H1 (cell line): ENCODE measurements at regions not wholly inside any gene's neighbourhood (a gene's known extent, or its start where the extent isn't known, plus 50 kb on each side); places are given as distances from the start of the nearest gene placed in this dataset.
A peak's percentile ranks its signal among the peaks of the same experiment; 100 is the strongest.

Experiments used
- CTCF ChIA-PET: fragments of 300-600 bp; sonication (Branson Sonifier 250); formaldehyde crosslinking; loops from one replicate; lab custom pipeline; 2021; ENCODE audit not compliant: partially characterized antibody; lab: Charles Lee
- POLR2A ChIA-PET: fragments of 300-600 bp; sonication (Branson Sonifier 250); formaldehyde crosslinking; loops from one replicate; lab custom pipeline; 2021; ENCODE audit warnings: inconsistent platforms; ENCODE audit not compliant: partially characterized antibody; lab: Charles Lee
- DNase-seq, 2 experiments: peaks; one replicate each; pipeline versions ENCODE4 v3.0.0 to v3.0.0-alpha.2; 2010 to 2022; ENCODE audit warnings: low spot score in 2 of 2, low read depth in 1 of 2, mixed read lengths in 1 of 2
- FAIRE-seq: peaks from 2 replicates; lab custom pipeline; 2011; peaks lifted over from hg19 to GRCh38; lab: Jason Lieb, UNC
- H2AFZ ChIP-seq: 2 replicates; pipeline ENCODE4 v1.8.1; 2012; ENCODE audit warnings: low read length, inconsistent platforms
- H2AK5ac ChIP-seq: 2 replicates; pipeline ENCODE4 v1.6.1; 2013; ENCODE audit warnings: low read depth, low read length
- H2BK120ac ChIP-seq: replicated peaks from 2 replicates; pipeline ENCODE3; 2013; ENCODE audit warnings: low read depth, low read length, inconsistent platforms
- H2BK12ac ChIP-seq: 2 replicates; pipeline ENCODE4 v1.6.1; 2013; ENCODE audit warnings: low read depth, low read length
- H2BK15ac ChIP-seq: 2 replicates; pipeline ENCODE4 v1.6.1; 2013; ENCODE audit warnings: low read length
- H2BK20ac ChIP-seq: 2 replicates; pipeline ENCODE4 v1.6.1; 2013; ENCODE audit warnings: low read length
- H2BK5ac ChIP-seq: 2 replicates; pipeline ENCODE4 v1.6.1; 2013; ENCODE audit warnings: low read depth, low read length
- H3K14ac ChIP-seq: 2 replicates; pipeline ENCODE4 v1.6.1; 2013; ENCODE audit warnings: inconsistent platforms; ENCODE audit not compliant: insufficient read length
- H3K18ac ChIP-seq: 2 replicates; pipeline ENCODE4 v1.6.1; 2013; ENCODE audit warnings: low read length; ENCODE audit errors: extremely low read depth
- H3K23ac ChIP-seq: 2 replicates; pipeline ENCODE4 v1.6.1; 2013; ENCODE audit warnings: inconsistent platforms; ENCODE audit not compliant: insufficient read length
- H3K23me2 ChIP-seq: 2 replicates; pipeline ENCODE4 v1.6.1; 2013; ENCODE audit warnings: low read depth, low read length
- H3K27ac ChIP-seq: 2 replicates; pipeline ENCODE4 v1.6.1; 2011; ENCODE audit warnings: low read depth, low read length, inconsistent platforms
- H3K27me3 ChIP-seq, 4 experiments: replicated peaks in 1 of 4; 1 replicate in 1 of 4; 2 replicates in 3 of 4; pipeline versions ENCODE4 v1.6.1 to v1.8.1; 2011 to 2013; ENCODE audit warnings: low read length in 3 of 4, mild to moderate bottlenecking in 3 of 4, inconsistent platforms in 2 of 4, mixed read lengths in 2 of 4, moderate library complexity in 1 of 4; ENCODE audit not compliant: control insufficient read depth in 3 of 4, insufficient read depth in 3 of 4; ENCODE audit errors: extremely low read depth in 1 of 4
- H3K36me3 ChIP-seq, 4 experiments: 2 replicates each; pipeline versions ENCODE4 v1.6.1 to v1.8.1; 2011 to 2013; ENCODE audit warnings: mild to moderate bottlenecking in 4 of 4, low read length in 3 of 4, moderate library complexity in 2 of 4, control low read depth in 1 of 4, inconsistent platforms in 1 of 4; ENCODE audit not compliant: insufficient read depth in 4 of 4, control insufficient read depth in 2 of 4
- H3K4ac ChIP-seq: replicated peaks from 2 replicates; pipeline ENCODE3; 2013; ENCODE audit warnings: low read length, low read depth, mixed read lengths, inconsistent platforms; ENCODE audit not compliant: insufficient read length
- H3K4me1 ChIP-seq, 4 experiments: replicated peaks in 1 of 4; 1 replicate in 1 of 4; 2 replicates in 3 of 4; pipeline versions ENCODE4 v1.6.1 to v1.8.1; 2011 to 2013; ENCODE audit warnings: low read length in 3 of 4, inconsistent platforms in 2 of 4, mixed read lengths in 1 of 4; ENCODE audit not compliant: insufficient read depth in 4 of 4, control insufficient read depth in 3 of 4
- H3K4me2 ChIP-seq, 2 experiments: 2 replicates each; pipeline versions ENCODE4 v1.6.1 to v1.8.1; 2011 to 2013; ENCODE audit warnings: low read depth in 2 of 2, low read length in 2 of 2, control low read depth in 1 of 2, inconsistent platforms in 1 of 2, mild to moderate bottlenecking in 1 of 2; ENCODE audit not compliant: insufficient read depth in 1 of 2
- H3K4me3 ChIP-seq, 4 experiments: fragments of 200-600, 300-600 bp in 1 of 4; sonication (generic), shearing (Covaris generic), sonication (Bioruptor Twin) in 1 of 4; 2 replicates each; pipeline versions ENCODE4 v1.5.1 to v1.8.1; 2011 to 2016; ENCODE audit warnings: low read length in 4 of 4, low read depth in 3 of 4, control low read depth in 2 of 4, inconsistent platforms in 2 of 4, mild to moderate bottlenecking in 2 of 4, mixed read lengths in 1 of 4, moderate library complexity in 1 of 4; ENCODE audit not compliant: insufficient read depth in 2 of 4; ENCODE audit errors: extremely low read depth in 1 of 4
- H3K56ac ChIP-seq: replicated peaks from 2 replicates; pipeline ENCODE3; 2013; ENCODE audit warnings: low read depth, mild to moderate bottlenecking, mixed read lengths, low read length, inconsistent platforms; ENCODE audit not compliant: insufficient read length
- H3K79me1 ChIP-seq: 2 replicates; pipeline ENCODE4 v1.6.1; 2013; ENCODE audit warnings: low read depth, low read length, control low read depth
- H3K79me2 ChIP-seq, 2 experiments: 2 replicates each; pipeline versions ENCODE4 v1.6.1 to v1.8.1; 2012 to 2013; ENCODE audit warnings: low read length in 2 of 2, mild to moderate bottlenecking in 2 of 2, inconsistent platforms in 1 of 2; ENCODE audit not compliant: insufficient read depth in 2 of 2, control insufficient read depth in 1 of 2
- H3K9ac ChIP-seq, 4 experiments: replicated peaks in 1 of 4; 1 replicate in 1 of 4; 2 replicates in 3 of 4; pipeline versions ENCODE4 v1.6.1 to v1.8.1; 2011 to 2013; ENCODE audit warnings: low read depth in 3 of 4, low read length in 3 of 4, control low read depth in 2 of 4, mild to moderate bottlenecking in 2 of 4, moderate library complexity in 2 of 4, inconsistent platforms in 1 of 4; ENCODE audit errors: extremely low read depth in 1 of 4
- H3K9me3 ChIP-seq, 2 experiments: 2 replicates each; pipeline versions ENCODE4 v1.6.1 to v1.8.1; 2012 to 2013; ENCODE audit warnings: mild to moderate bottlenecking in 2 of 2, moderate library complexity in 2 of 2, control low read depth in 1 of 2, inconsistent platforms in 1 of 2, low read depth in 1 of 2, low read length in 1 of 2, mixed read lengths in 1 of 2; ENCODE audit not compliant: insufficient read depth in 2 of 2
- H4K20me1 ChIP-seq, 2 experiments: replicated peaks in 1 of 2; 2 replicates each; pipeline versions ENCODE3 to v1.8.1; 2011 to 2013; ENCODE audit warnings: inconsistent platforms in 2 of 2, low read length in 2 of 2, mild to moderate bottlenecking in 1 of 2; ENCODE audit not compliant: insufficient read depth in 2 of 2, control insufficient read depth in 1 of 2
- H4K5ac ChIP-seq: 2 replicates; pipeline ENCODE4 v1.6.1; 2013; ENCODE audit warnings: low read length, low read depth, mixed read lengths, inconsistent platforms; ENCODE audit not compliant: insufficient read length
- H4K8ac ChIP-seq: 2 replicates; pipeline ENCODE4 v1.8.0; 2013; ENCODE audit warnings: mild to moderate bottlenecking, moderate library complexity, low read length, inconsistent platforms; ENCODE audit not compliant: insufficient read depth; ENCODE audit errors: extremely low read depth
- H4K91ac ChIP-seq: replicated peaks from 2 replicates; pipeline ENCODE3; 2013; ENCODE audit warnings: low read length, mixed read lengths, inconsistent platforms; ENCODE audit not compliant: insufficient read length
- CBX8 ChIP-seq: fragments of 300-800, 300-1000 bp; sonication (generic); IDR thresholded peaks from 2 replicates; pipeline ENCODE4 v1.7.1; 2016; ENCODE audit warnings: low read depth, low read length, borderline replicate concordance
- EGR1 ChIP-seq: IDR thresholded peaks from 2 replicates; pipeline ENCODE4 v1.6.1; 2011; ENCODE audit warnings: low read depth, low read length, borderline replicate concordance
- HDAC6 ChIP-seq: IDR thresholded peaks from one replicate; pipeline ENCODE4 v1.7.1; 2012; ENCODE audit warnings: low read depth, mild to moderate bottlenecking, inconsistent platforms, low read length, moderate library complexity
- JUN ChIP-seq: IDR thresholded peaks from 2 replicates; pipeline ENCODE4 v1.6.1; 2011; ENCODE audit warnings: low read depth, mild to moderate bottlenecking, improper control_type of control experiment, low read length
- RXRA ChIP-seq: IDR thresholded peaks from 2 replicates; pipeline ENCODE4 v1.6.1; 2011; ENCODE audit warnings: low read depth, mild to moderate bottlenecking, low read length, moderate library complexity; ENCODE audit not compliant: insufficient read depth
- SIN3A ChIP-seq, 2 experiments: IDR thresholded peaks in 1 of 2; conservative IDR thresholded peaks in 1 of 2; 2 replicates each; pipeline ENCODE4 v1.6.1; 2011 to 2012; ENCODE audit warnings: low read length in 2 of 2, improper control_type of control experiment in 1 of 2, low read depth in 1 of 2, mild to moderate bottlenecking in 1 of 2
- SP4 ChIP-seq: IDR thresholded peaks from 2 replicates; pipeline ENCODE4 v1.6.1; 2012; ENCODE audit warnings: low read length, inconsistent platforms
- SRF ChIP-seq: IDR thresholded peaks from 2 replicates; pipeline ENCODE4 v1.6.1; 2011; ENCODE audit warnings: mild to moderate bottlenecking, low read depth, low read length, moderate library complexity
- SUZ12 ChIP-seq: fragments of 200-600 bp; sonication (generic); IDR thresholded peaks from 2 replicates; pipeline ENCODE4 v1.6.1; 2012; ENCODE audit warnings: mild to moderate bottlenecking, inconsistent platforms, low read length, moderate library complexity, mixed read lengths
- TCF12 ChIP-seq: IDR thresholded peaks from 2 replicates; pipeline ENCODE4 v1.6.1; 2011; ENCODE audit warnings: low read depth, mild to moderate bottlenecking, low read length
- ZNF274 ChIP-seq: IDR thresholded peaks from 2 replicates; pipeline ENCODE4 v1.7.0; 2012; ENCODE audit warnings: low read length, borderline replicate concordance; ENCODE audit errors: extremely low read depth
- WGBS, 2 experiments: shearing (Covaris generic) in 1 of 2; methylation state at CpG; one replicate each; pipeline versions ENCODE4 v1.1.6 to v1.1.7; 2013 to 2015; ENCODE audit warnings: low lambda C conversion rate in 2 of 2, mixed read lengths in 2 of 2, inconsistent platforms in 1 of 2, low coverage in 1 of 2, missing lambda C conversion rate in 1 of 2; ENCODE audit not compliant: insufficient replicate concordance in 2 of 2, insufficient coverage in 1 of 2, insufficient read length in 1 of 2; ENCODE audit errors: extremely low coverage in 1 of 2, missing lambda C conversion rate in 1 of 2; 5-methylcytosine and 5-hydroxymethylcytosine counted together

DNA sequence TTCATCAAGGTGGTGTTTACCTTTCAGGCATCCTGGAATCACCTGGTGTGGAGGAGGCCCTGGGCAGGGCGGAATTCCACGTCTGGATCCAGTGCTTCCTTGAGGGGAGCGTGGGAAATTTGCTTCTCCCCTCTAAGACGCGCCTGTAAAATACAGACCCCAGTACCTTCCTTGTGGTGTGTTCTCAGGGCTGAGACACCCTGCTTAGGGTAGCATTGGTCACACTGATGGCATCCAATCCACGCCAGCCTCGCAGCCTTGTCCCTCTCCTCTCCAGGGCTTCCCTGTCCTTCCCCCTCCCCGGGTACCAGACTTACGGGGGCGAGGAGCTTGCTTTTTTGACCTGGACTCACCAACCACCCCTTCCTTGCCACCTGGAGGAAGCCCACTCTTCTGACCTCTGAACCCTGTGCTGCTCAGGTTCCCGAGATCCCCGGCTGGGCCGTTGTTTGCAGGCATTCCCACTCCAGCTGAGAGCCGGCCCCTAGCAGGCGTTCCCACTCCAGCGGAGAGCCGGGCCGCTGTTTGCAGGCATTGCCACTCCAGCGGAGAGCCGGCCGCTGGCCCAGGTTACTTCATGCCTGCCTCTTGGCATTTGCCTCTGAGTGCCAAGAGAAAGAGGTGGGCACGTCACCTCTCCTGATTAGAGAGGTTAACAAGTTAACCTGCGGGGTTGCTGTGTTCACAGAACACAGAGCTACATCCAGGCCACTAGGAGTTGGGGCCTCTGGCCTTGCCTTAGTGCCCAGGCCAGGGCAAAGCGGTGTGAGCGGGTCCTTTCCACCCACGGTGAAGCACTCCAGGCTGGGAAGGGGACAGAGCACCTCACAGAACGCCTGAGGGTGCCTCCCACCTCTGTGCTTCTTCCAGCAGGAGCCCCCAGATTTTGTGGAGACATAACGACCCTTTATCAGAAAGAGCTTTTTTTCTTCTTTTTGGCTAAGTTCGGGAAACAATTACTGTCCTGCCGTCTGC lies 254.0 kb upstream of the PPP2R2D start:
- WGBS, 2 experiments: 93% methylated on average over 29 of the region's 30 CpGs; no CpG with 5 or more reads in 1 of the 2 experiments
- no peak overlapping the region for H4K5ac ChIP-seq
- H3K79me1 ChIP-seq: no peaks in the 10 kb centered on the region
- H3K18ac ChIP-seq: no peak overlapping the region; the same call in 1 of the 2 replicates
- H3K14ac ChIP-seq: no peak overlapping the region
- H3K4ac ChIP-seq: no peak overlapping the region
- H3K4me1 ChIP-seq: peaks cover 3 to 19% (median 12%) of the 10 kb centered on the region in 4 experiments
- H3K36me3 ChIP-seq: no peaks in the 10 kb centered on the region
- H4K91ac ChIP-seq: peak overlapping the region; percentile 44
- 0 out of 2 replicates have a peak overlapping the region, but pooled peaks have one; percentile 32 for H2BK20ac ChIP-seq
- no peak overlapping the region for H2BK12ac ChIP-seq
- H3K9me3 ChIP-seq: peaks cover 0 to 5% of the 10 kb centered on the region in 2 experiments; a peak in 1 of 4 replicates
- no peak overlapping the region for H2BK120ac ChIP-seq
- H3K56ac ChIP-seq: no peak overlapping the region
- H3K27ac ChIP-seq: no peak overlapping the region
- H3K4me2 ChIP-seq: no peak overlapping the region
- POLR2A ChIA-PET: no interaction called here
- H4K8ac ChIP-seq: no peak overlapping the region
- H2AFZ ChIP-seq: peak overlapping the region; percentile 31; the same call in 1 of the 2 replicates
- H3K79me2 ChIP-seq: no peaks in the 10 kb centered on the region
- no peak overlapping the region; the same call in 1 of the 2 replicates for H2BK15ac ChIP-seq
- H3K27me3 ChIP-seq: no peaks in the 10 kb centered on the region; a peak in 2 of 7 replicates
- no peak overlapping the region for H3K23ac ChIP-seq
- no peak overlapping the region for H2AK5ac ChIP-seq
- no peaks in the 10 kb centered on the region for H4K20me1 ChIP-seq
- CTCF ChIA-PET: interaction anchor here (1.1 kb wide), 1 partner anchor 19 kb away, joined by 4 read pairs; no protein-coding TSS in a partner anchor
- FAIRE-seq (no peak), DNase-seq (peak in 1 of 2 experiments; percentile 56)
- H3K4me3 ChIP-seq: no peak overlapping the region
- no peaks in the 10 kb centered on the region for H3K23me2 ChIP-seq
- H2BK5ac ChIP-seq: no peak overlapping the region
- H3K9ac ChIP-seq: no peak overlapping the region
- no peak for TF ChIP-seq SUZ12
- TF ChIP-seq CBX8: no peak
- no peak for TF ChIP-seq SP4
- no peak for TF ChIP-seq EGR1
- no peak for TF ChIP-seq HDAC6
- no peak for TF ChIP-seq TCF12
- TF ChIP-seq SRF: no peak
- TF ChIP-seq ZNF274: no peak
- TF ChIP-seq RXRA: no peak
- no peak for TF ChIP-seq SIN3A (conservative IDR thresholded peaks at IDR 0.05 in 1 of 2, IDR thresholded peaks at IDR 0.05 in 1 of 2; ENCODE audit: low read depth in 1 of 2, low read length in 2 of 2)
- no peak for TF ChIP-seq JUN
